Heart right ventricle (tissue), 16 donors: ENCODE measurements at regions not wholly inside any gene's neighbourhood (a gene's known extent, or its start where the extent isn't known, plus 50 kb on each side); places are given as distances from the start of the nearest gene placed in this dataset.

Experiments
- ATAC-seq, 8 donors: fragments of 200-7000 bp; cut with Tn5 transposase; one replicate each; pipeline ENCODE4 v1.9.1; 2020; ENCODE audit warnings: mild to moderate bottlenecking in 8 of 8, moderate library complexity in 8 of 8, moderate number of reproducible peaks in 1 of 8
- DNase-seq, 2 donors: peaks; one replicate each; pipeline ENCODE4 v3.0.0-alpha.2; 2020
- H3K27ac ChIP-seq, 10 donors: fragments of 200-600 bp; sonication (generic) in 2 of 10; one replicate each; pipeline versions ENCODE4 v1.5.0 to v1.8.0; 2020 to 2022; ENCODE audit warnings: mild to moderate bottlenecking in 3 of 10
- H3K27me3 ChIP-seq, 7 donors: fragments of 200-600 bp; one replicate each; pipeline ENCODE4 v1.8.0; 2021 to 2022; ENCODE audit warnings: mild to moderate bottlenecking in 2 of 7
- H3K36me3 ChIP-seq, 9 donors: fragments of 200-600 bp; sonication (generic) in 1 of 9; one replicate each; pipeline versions ENCODE4 v1.5.0 to v1.8.0; 2020 to 2022; ENCODE audit warnings: mild to moderate bottlenecking in 2 of 9
- H3K4me1 ChIP-seq, 9 donors: fragments of 200-600 bp; sonication (generic) in 1 of 9; one replicate each; pipeline versions ENCODE4 v1.5.0 to v1.8.0; 2020 to 2022; ENCODE audit warnings: mild to moderate bottlenecking in 4 of 9
- H3K4me3 ChIP-seq, 10 donors: fragments of 200-600 bp; sonication (generic) in 2 of 10; one replicate each; pipeline versions ENCODE4 v1.5.0 to v1.8.0; 2020 to 2022; ENCODE audit warnings: mild to moderate bottlenecking in 7 of 10, moderate library complexity in 2 of 10
- H3K9me3 ChIP-seq, 11 donors: fragments of 200-600 bp in 10 of 11; sonication (generic) in 2 of 11; one replicate each; pipeline versions ENCODE4 v1.5.0 to v1.8.0; 2013 to 2022; ENCODE audit warnings: mild to moderate bottlenecking in 2 of 11, control low read depth in 1 of 11, moderate library complexity in 1 of 11
- CTCF ChIP-seq, 9 donors: fragments of 200-600 bp; sonication (generic) in 2 of 9; IDR thresholded peaks; one replicate each; pipeline versions ENCODE4 v1.5.0 to v1.8.0; 2021 to 2022; ENCODE audit warnings: antibody characterized with exemption in 9 of 9, mild to moderate bottlenecking in 5 of 9, moderate library complexity in 1 of 9
- WGBS, 2 donors: extraction: QIAGEN DNeasy Blood & Tissue Kit; methylation state at CpG; one replicate each; pipeline ENCODE4 v1.1.7; 2013; ENCODE audit warnings: inconsistent platforms in 1 of 2; 5-methylcytosine and 5-hydroxymethylcytosine counted together
- intact Hi-C, 10 donors: fragments of 100-400 bp; cut with DNase I; formaldehyde crosslinking; loops; one replicate each; pipeline versions ENCODE4 v1.11.1 to v1.14.2; 2022
- donor health status: Arrhythmogenic right ventricular cardiomyopathy.
- donor health status: ischemic (EF 13 %, LVEDD 7.1; RV severe dilation, severe dysfunction).
- donor health status: healthy with polysubstance abuse.
- donor health status: DM: no; HTN: yes; CAD: no.
- donor health status: DM: no; HTN: no; CAD: no.
- donor health status: ischemic (EF 25% LVEDD 6.9; RV normal size, moderate dysfunction).
- donor health status: ischemic (EF 25% LVEDD 5.7; RV mildly dilated, moderate dysfunction).
- donor health status: healthy.
- donor health status: DM: yes; HTN: yes; CAD: no.
- donor health status: Ischemic cardiomyopathy.
- donor health status: ischemic (EF 35%, LVEDD 5.7; RV mildly dilated, moderate dysfunction).
- donor health status: nonischemic (EF 11% LVEDD 7.7; RV severe dilation, severe dysfunction).
- donor health status: DM: yes; HTN: yes; CAD: no.
- donor health status: PGD.
- donor health status: ischemic (EF 29% LVEDD 5.4; RV normal size, mild dysfunction).
- donor health status: nonischemic (EF 23%, LVEDD 6.1; RV moderate dilation, normal function).

GRCh38 chr3:69527498-69527897 lies 141.6 kb upstream of the FRMD4B start:
- H3K27ac ChIP-seq, result no peak overlapping the region
- no peaks in the 10 kb centered on the region for H3K36me3 ChIP-seq
- H3K27me3 ChIP-seq, result no peaks in the 10 kb centered on the region
- H3K4me3 ChIP-seq, result no peak overlapping the region
- TF ChIP-seq CTCF (IDR thresholded peaks at IDR 0.05), result no peak
- intact Hi-C loops, result no loop called here
- ATAC-seq (no peak), DNase-seq (no peak)
- peaks cover 0 to 5% (median 0%) of the 10 kb centered on the region in 11 donors for H3K9me3 ChIP-seq
- peaks cover 0 to 26% (median 12%) of the 10 kb centered on the region in 9 donors for H3K4me1 ChIP-seq

- Histone ChIP-seq H3K36me3 (no peaks in the 10 kb centered on the region), H3K4me3 (no peak overlapping the region), H3K4me1 (peaks cover 0 to 20% (median 0%) of the 10 kb centered on the region in 9 donors), H3K9me3 (peaks cover 0 to 5% (median 0%) of the 10 kb centered on the region in 11 donors), H3K27me3 (no peaks in the 10 kb centered on the region), H3K27ac (peak overlapping the region in 1 of 10 donors; percentile 36)
- intact Hi-C loops, result no loop called here
- TF ChIP-seq CTCF (IDR thresholded peaks at IDR 0.05), result no peak
- 91 to 97% methylated on average over 1 of the region's 1 CpG for WGBS, 2 donors
- ATAC-seq (peak in 2 of 8 donors; percentile 49 to 50), DNase-seq (no peak)
These were observed 138.9 kb upstream of the FRMD4B start for GRCh38 chr3:69524816-69525215.

- H3K4me3 ChIP-seq, result no peak overlapping the region
- ATAC-seq (no peak), DNase-seq (no peak)
- intact Hi-C loops, result no loop called here
- H3K4me1 ChIP-seq, result peaks cover 0 to 12% (median 0%) of the 10 kb centered on the region in 9 donors
- H3K9me3 ChIP-seq, result peaks cover 0 to 5% (median 0%) of the 10 kb centered on the region in 11 donors
- H3K27ac ChIP-seq, result no peak overlapping the region
- H3K36me3 ChIP-seq, result no peaks in the 10 kb centered on the region
- no peaks in the 10 kb centered on the region for H3K27me3 ChIP-seq
- no peak for TF ChIP-seq CTCF (IDR thresholded peaks at IDR 0.05)
These were observed 135.4 kb upstream of the FRMD4B start for GRCh38 chr3:69521286-69521685.

- peak in 1 of 8 donors; percentile 33 for ATAC-seq
- no peak for DNase-seq
- H3K27ac ChIP-seq, result no peak overlapping the region
- no peaks in the 10 kb centered on the region for H3K36me3 ChIP-seq
- H3K27me3 ChIP-seq, result no peaks in the 10 kb centered on the region
- no peak for TF ChIP-seq CTCF (IDR thresholded peaks at IDR 0.05)
- H3K4me1 ChIP-seq, result peaks cover 0 to 24% (median 8%) of the 10 kb centered on the region in 9 donors
- intact Hi-C loops, result loop anchor here in 1 of 10 donors (10.0 kb wide), 1 partner anchor 67 kb away; no protein-coding TSS in a partner anchor
- H3K4me3 ChIP-seq, result no peak overlapping the region
- WGBS, 2 donors, result 96% methylated on average over 4 of the region's 4 CpGs
- H3K9me3 ChIP-seq, result peaks cover 0 to 29% (median 10%) of the 10 kb centered on the region in 11 donors
These were observed 125.5 kb upstream of the FRMD4B start for GRCh38 chr3:69511361-69511760.
